HepG2 (cell line): ENCODE measurements at regions not wholly inside any gene's neighbourhood (a gene's known extent, or its start where the extent isn't known, plus 50 kb on each side); places are given as distances from the start of the nearest gene placed in this dataset.

Source experiments
- ATAC-seq: fragments of 200-7000 bp; cut with Tn5 transposase; 3 replicates; pipeline ENCODE4 v1.9.1; 2020; ENCODE audit warnings: mild to moderate bottlenecking, moderate library complexity
- BruUV-seq: library from RNA; stranded (reverse); fragments of 400-500 nt; replicated peaks from 2 replicates; lab custom pipeline; 2021; lab: Mats Ljungman, UMichigan
- CTCF ChIA-PET: fragments of 300-600 bp; formaldehyde crosslinking; extraction: SDS; loops from one replicate; lab custom pipeline; 2021; ENCODE audit warnings: low total read pairs, inconsistent platforms, low intra/inter-chr PET ratio; lab: Yijun Ruan, JAX
- POLR2A ChIA-PET: fragments of 350-600 bp; sonication (Branson Sonifier 250); formaldehyde crosslinking; loops from one replicate; lab custom pipeline; 2020; ENCODE audit warnings: antibody characterized with exemption, inconsistent platforms; lab: Yijun Ruan, JAX
- DNase-seq: peaks from one replicate; pipeline ENCODE4 v3.0.0-alpha.2; 2015; ENCODE audit warnings: low spot score
- FAIRE-seq: peaks from 3 replicates; lab custom pipeline; 2011; peaks lifted over from hg19 to GRCh38; lab: Jason Lieb, UNC
- H2AFZ ChIP-seq: one replicate; pipeline ENCODE4 v1.6.1; 2011; ENCODE audit warnings: low read length, inconsistent platforms
- H3K27ac ChIP-seq: fragments of 300-600 bp; 3 replicates; pipeline ENCODE4 v1.8.0; 2011; ENCODE audit warnings: mixed run types, mild to moderate bottlenecking, mixed read lengths, low read length, inconsistent platforms; ENCODE audit not compliant: insufficient read depth; ENCODE audit errors: extremely low read length
- H3K27me3 ChIP-seq, 2 experiments: fragments of 200-600 bp in 1 of 2; 2 replicates in 1 of 2; 3 replicates in 1 of 2; pipeline versions ENCODE4 v1.6.0 to v1.8.0; 2011; ENCODE audit warnings: low read length in 2 of 2, mild to moderate bottlenecking in 2 of 2, moderate library complexity in 2 of 2, inconsistent platforms in 1 of 2; ENCODE audit not compliant: insufficient read depth in 2 of 2, control insufficient read depth in 1 of 2
- H3K36me3 ChIP-seq, 2 experiments: fragments of 200-600 bp in 1 of 2; replicated peaks in 1 of 2; 2 replicates in 1 of 2; 3 replicates in 1 of 2; pipeline versions ENCODE4 v1.5.1 to v1.8.0; 2011; ENCODE audit warnings: low read length in 2 of 2, inconsistent platforms in 1 of 2; ENCODE audit not compliant: insufficient read depth in 2 of 2, control insufficient read depth in 1 of 2
- H3K4me1 ChIP-seq: 2 replicates; pipeline ENCODE4 v1.5.1; 2012; ENCODE audit warnings: low read length, inconsistent platforms; ENCODE audit not compliant: insufficient read depth
- H3K4me2 ChIP-seq: 2 replicates; pipeline ENCODE4 v1.6.0; 2011; ENCODE audit warnings: low read depth, low read length, inconsistent platforms
- H3K4me3 ChIP-seq, 3 experiments: fragments of 200-600 bp in 1 of 3; sonication (generic), shearing (Covaris generic) in 1 of 3; replicated peaks in 1 of 3; 2 replicates each; pipeline ENCODE4 v1.5.1; 2011 to 2016; ENCODE audit warnings: low read length in 3 of 3, inconsistent platforms in 2 of 3, low read depth in 2 of 3, mild to moderate bottlenecking in 2 of 3, control low read depth in 1 of 3, mixed read lengths in 1 of 3; ENCODE audit not compliant: insufficient read depth in 1 of 3
- H3K79me2 ChIP-seq: one replicate; pipeline ENCODE4 v1.6.1; 2011; ENCODE audit warnings: low read length, inconsistent platforms; ENCODE audit not compliant: insufficient read depth
- H3K9ac ChIP-seq: 2 replicates; pipeline ENCODE4 v1.6.0; 2011; ENCODE audit warnings: mild to moderate bottlenecking, low read depth, low read length, inconsistent platforms; ENCODE audit not compliant: insufficient read depth
- H3K9me3 ChIP-seq: 2 replicates; pipeline ENCODE4 v1.5.1; 2012; ENCODE audit warnings: mild to moderate bottlenecking, low read length
- H4K20me1 ChIP-seq: 2 replicates; pipeline ENCODE4 v1.6.0; 2011; ENCODE audit warnings: inconsistent platforms, mild to moderate bottlenecking, low read length, moderate library complexity; ENCODE audit not compliant: insufficient read depth
- RFX1 ChIP-seq: fragments of 450-650 bp; IDR thresholded peaks from 2 replicates; pipeline ENCODE4 v1.6.1; 2017
- SMARCE1 ChIP-seq: fragments of 450-650 bp; IDR thresholded peaks from 2 replicates; pipeline ENCODE4 v1.6.1; 2017; ENCODE audit warnings: borderline replicate concordance
- ZNF33B ChIP-seq: sonication (generic); formaldehyde crosslinking; IDR thresholded peaks from 2 replicates; pipeline ENCODE4 v1.5.1; 2020; ENCODE audit warnings: mild to moderate bottlenecking, missing genetic modification reagents
- ZNF530 ChIP-seq: sonication (generic); formaldehyde crosslinking; IDR thresholded peaks from 2 replicates; pipeline ENCODE4 v1.5.0; 2020; ENCODE audit warnings: low read depth, mild to moderate bottlenecking, missing genetic modification reagents
- ZNF660 ChIP-seq: sonication (generic); formaldehyde crosslinking; IDR thresholded peaks from 2 replicates; pipeline ENCODE4 v1.5.1; 2020; ENCODE audit warnings: mild to moderate bottlenecking, low read depth, missing genetic modification reagents, borderline replicate concordance
- WGBS: methylation state at CpG from one replicate; pipeline ENCODE4 v1.1.6; 2017; ENCODE audit warnings: low lambda C conversion rate; 5-methylcytosine and 5-hydroxymethylcytosine counted together
- in situ Hi-C: cut with HindIII; loops from 2 replicates; pipeline ENCODE4 v1.10.0; 2017; ENCODE audit warnings: low pct_unique_long_range_greater_than_20kb; ENCODE audit not compliant: extremely low pct_ligation_motif_present
- intact Hi-C: fragments of 100-400 bp; cut with micrococcal nuclease; formaldehyde crosslinking; loops from one replicate; pipeline ENCODE4 v1.10.0; 2022; ENCODE audit not compliant: unreplicated experiment
- TF ChIP-seq, protein P1 (sequence below): fragments of 450-650 bp; IDR thresholded peaks from 2 replicates; pipeline ENCODE4 v1.6.1; 2017; ENCODE audit warnings: mild to moderate bottlenecking
- TF ChIP-seq, protein P2 (sequence below): IDR thresholded peaks from 2 replicates; pipeline ENCODE4 v1.6.1; 2016; ENCODE audit warnings: low read depth, borderline replicate concordance
- TF ChIP-seq, protein P3 (sequence below): sonication (generic); formaldehyde crosslinking; conservative IDR thresholded peaks from 2 replicates; pipeline ENCODE4 v1.4.0; 2020; ENCODE audit warnings: mild to moderate bottlenecking, missing genetic modification reagents, moderate library complexity
- TF ChIP-seq, protein P4 (sequence below): sonication (generic); formaldehyde crosslinking; IDR thresholded peaks from 2 replicates; pipeline ENCODE4 v1.4.0; 2020; ENCODE audit warnings: missing genetic modification reagents

DNA sequence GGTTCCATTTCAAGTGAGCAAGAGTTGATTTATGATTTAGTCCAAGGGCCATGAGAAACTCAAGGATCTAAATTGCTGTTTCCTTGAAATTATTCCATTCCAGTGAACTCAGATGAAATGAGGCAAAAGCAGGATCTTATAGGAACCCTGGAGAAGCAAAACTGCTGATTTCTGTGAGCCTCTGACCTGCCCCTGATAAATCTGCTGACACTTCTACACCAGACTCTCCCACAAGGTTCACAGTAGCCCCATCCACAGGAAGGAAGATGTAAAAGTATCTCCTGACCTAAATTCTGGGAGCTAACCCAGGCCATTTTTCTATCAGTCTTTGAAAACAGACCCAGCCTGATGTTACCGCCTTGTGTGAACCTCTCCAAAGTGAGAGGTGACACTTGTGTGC lies 987.6 kb upstream of the AUTS2 start:
- Histone ChIP-seq H2AFZ (no peak overlapping the region), H3K9me3 (peaks cover 87% of the 10 kb centered on the region), H3K4me1 (no peaks in the 10 kb centered on the region), H3K79me2 (no peaks in the 10 kb centered on the region), H3K4me3 (no peak overlapping the region), H3K27ac (no peak overlapping the region), H3K36me3 (no peaks in the 10 kb centered on the region), H3K9ac (no peak overlapping the region), H3K27me3 (no peaks in the 10 kb centered on the region), H3K4me2 (no peak overlapping the region), H4K20me1 (no peaks in the 10 kb centered on the region)
- no TSS peak for BruUV-seq
- intact Hi-C loops = no loop called here
- TF ChIP-seq, protein P1, sequence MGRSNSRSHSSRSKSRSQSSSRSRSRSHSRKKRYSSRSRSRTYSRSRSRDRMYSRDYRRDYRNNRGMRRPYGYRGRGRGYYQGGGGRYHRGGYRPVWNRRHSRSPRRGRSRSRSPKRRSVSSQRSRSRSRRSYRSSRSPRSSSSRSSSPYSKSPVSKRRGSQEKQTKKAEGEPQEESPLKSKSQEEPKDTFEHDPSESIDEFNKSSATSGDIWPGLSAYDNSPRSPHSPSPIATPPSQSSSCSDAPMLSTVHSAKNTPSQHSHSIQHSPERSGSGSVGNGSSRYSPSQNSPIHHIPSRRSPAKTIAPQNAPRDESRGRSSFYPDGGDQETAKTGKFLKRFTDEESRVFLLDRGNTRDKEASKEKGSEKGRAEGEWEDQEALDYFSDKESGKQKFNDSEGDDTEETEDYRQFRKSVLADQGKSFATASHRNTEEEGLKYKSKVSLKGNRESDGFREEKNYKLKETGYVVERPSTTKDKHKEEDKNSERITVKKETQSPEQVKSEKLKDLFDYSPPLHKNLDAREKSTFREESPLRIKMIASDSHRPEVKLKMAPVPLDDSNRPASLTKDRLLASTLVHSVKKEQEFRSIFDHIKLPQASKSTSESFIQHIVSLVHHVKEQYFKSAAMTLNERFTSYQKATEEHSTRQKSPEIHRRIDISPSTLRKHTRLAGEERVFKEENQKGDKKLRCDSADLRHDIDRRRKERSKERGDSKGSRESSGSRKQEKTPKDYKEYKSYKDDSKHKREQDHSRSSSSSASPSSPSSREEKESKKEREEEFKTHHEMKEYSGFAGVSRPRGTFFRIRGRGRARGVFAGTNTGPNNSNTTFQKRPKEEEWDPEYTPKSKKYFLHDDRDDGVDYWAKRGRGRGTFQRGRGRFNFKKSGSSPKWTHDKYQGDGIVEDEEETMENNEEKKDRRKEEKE = no peak
- in situ Hi-C loops = no loop called here
- POLR2A ChIA-PET = no interaction called here
- 0% methylated on average over 1 of the region's 1 CpG for WGBS
- CTCF ChIA-PET = no interaction called here
- FAIRE-seq = no peak
- DNase-seq = no peak
- no peak for ATAC-seq

DNA sequence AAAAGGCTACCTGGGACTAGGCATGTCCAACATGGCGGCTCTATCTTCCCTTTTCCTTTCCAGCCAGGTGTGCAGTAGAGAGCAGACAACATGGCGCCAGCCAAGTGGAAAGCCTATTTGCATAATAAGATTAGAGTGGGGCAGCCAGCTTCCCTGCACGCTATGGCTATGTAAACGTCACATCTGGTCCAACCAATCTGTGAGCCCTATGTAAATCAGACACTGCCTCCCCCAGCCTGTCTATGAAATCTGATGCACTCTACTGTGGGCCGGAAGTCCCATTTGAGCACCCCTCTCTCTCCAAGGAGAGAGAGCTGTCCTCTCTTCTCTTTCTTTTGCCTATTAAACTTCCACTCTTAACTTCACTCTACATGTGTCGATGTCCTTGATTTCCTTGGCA lies 984.9 kb upstream of the AUTS2 start:
- in situ Hi-C loops (no loop called here), intact Hi-C loops (no loop called here)
- Histone ChIP-seq H3K79me2 (no peaks in the 10 kb centered on the region), H4K20me1 (no peaks in the 10 kb centered on the region), H3K9me3 (peaks cover 83% of the 10 kb centered on the region), H2AFZ (no peak overlapping the region), H3K27me3 (no peaks in the 10 kb centered on the region), H3K9ac (no peak overlapping the region), H3K4me3 (no peak overlapping the region), H3K4me2 (no peak overlapping the region), H3K27ac (no peak overlapping the region), H3K36me3 (no peaks in the 10 kb centered on the region), H3K4me1 (no peaks in the 10 kb centered on the region)
- CTCF ChIA-PET = no interaction called here
- ATAC-seq (no peak), FAIRE-seq (no peak), DNase-seq (no peak)
- BruUV-seq = no TSS peak
- 4% methylated on average over 6 of the region's 6 CpGs for WGBS
- POLR2A ChIA-PET = no interaction called here
- TF ChIP-seq ZNF33B (CRISPR knock-in tag) (no peak), RFX1 (no peak), ZNF660 (no peak), SMARCE1 (no peak), ZNF530 (CRISPR knock-in tag) (no peak)
- TF ChIP-seq, protein P2, sequence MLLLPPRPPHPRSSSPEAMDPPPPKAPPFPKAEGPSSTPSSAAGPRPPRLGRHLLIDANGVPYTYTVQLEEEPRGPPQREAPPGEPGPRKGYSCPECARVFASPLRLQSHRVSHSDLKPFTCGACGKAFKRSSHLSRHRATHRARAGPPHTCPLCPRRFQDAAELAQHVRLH (CRISPR knock-in tag) = no peak
- TF ChIP-seq, protein P3, sequence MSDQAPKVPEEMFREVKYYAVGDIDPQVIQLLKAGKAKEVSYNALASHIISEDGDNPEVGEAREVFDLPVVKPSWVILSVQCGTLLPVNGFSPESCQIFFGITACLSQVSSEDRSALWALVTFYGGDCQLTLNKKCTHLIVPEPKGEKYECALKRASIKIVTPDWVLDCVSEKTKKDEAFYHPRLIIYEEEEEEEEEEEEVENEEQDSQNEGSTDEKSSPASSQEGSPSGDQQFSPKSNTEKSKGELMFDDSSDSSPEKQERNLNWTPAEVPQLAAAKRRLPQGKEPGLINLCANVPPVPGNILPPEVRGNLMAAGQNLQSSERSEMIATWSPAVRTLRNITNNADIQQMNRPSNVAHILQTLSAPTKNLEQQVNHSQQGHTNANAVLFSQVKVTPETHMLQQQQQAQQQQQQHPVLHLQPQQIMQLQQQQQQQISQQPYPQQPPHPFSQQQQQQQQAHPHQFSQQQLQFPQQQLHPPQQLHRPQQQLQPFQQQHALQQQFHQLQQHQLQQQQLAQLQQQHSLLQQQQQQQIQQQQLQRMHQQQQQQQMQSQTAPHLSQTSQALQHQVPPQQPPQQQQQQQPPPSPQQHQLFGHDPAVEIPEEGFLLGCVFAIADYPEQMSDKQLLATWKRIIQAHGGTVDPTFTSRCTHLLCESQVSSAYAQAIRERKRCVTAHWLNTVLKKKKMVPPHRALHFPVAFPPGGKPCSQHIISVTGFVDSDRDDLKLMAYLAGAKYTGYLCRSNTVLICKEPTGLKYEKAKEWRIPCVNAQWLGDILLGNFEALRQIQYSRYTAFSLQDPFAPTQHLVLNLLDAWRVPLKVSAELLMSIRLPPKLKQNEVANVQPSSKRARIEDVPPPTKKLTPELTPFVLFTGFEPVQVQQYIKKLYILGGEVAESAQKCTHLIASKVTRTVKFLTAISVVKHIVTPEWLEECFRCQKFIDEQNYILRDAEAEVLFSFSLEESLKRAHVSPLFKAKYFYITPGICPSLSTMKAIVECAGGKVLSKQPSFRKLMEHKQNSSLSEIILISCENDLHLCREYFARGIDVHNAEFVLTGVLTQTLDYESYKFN = no peak
- TF ChIP-seq, protein P4, sequence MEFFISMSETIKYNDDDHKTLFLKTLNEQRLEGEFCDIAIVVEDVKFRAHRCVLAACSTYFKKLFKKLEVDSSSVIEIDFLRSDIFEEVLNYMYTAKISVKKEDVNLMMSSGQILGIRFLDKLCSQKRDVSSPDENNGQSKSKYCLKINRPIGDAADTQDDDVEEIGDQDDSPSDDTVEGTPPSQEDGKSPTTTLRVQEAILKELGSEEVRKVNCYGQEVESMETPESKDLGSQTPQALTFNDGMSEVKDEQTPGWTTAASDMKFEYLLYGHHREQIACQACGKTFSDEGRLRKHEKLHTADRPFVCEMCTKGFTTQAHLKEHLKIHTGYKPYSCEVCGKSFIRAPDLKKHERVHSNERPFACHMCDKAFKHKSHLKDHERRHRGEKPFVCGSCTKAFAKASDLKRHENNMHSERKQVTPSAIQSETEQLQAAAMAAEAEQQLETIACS (CRISPR knock-in tag) = no peak
